ENCODE measurements at regions not wholly inside any gene's neighbourhood (a gene's known extent, or its start where the extent isn't known, plus 50 kb on each side); places are given as distances from the start of the nearest gene placed in this dataset.
"Not testable (repeated sequence)": the region's sequence is repeated elsewhere in the genome, so short reads cannot be mapped to it uniquely, and the experiment has no call there.

DNA sequence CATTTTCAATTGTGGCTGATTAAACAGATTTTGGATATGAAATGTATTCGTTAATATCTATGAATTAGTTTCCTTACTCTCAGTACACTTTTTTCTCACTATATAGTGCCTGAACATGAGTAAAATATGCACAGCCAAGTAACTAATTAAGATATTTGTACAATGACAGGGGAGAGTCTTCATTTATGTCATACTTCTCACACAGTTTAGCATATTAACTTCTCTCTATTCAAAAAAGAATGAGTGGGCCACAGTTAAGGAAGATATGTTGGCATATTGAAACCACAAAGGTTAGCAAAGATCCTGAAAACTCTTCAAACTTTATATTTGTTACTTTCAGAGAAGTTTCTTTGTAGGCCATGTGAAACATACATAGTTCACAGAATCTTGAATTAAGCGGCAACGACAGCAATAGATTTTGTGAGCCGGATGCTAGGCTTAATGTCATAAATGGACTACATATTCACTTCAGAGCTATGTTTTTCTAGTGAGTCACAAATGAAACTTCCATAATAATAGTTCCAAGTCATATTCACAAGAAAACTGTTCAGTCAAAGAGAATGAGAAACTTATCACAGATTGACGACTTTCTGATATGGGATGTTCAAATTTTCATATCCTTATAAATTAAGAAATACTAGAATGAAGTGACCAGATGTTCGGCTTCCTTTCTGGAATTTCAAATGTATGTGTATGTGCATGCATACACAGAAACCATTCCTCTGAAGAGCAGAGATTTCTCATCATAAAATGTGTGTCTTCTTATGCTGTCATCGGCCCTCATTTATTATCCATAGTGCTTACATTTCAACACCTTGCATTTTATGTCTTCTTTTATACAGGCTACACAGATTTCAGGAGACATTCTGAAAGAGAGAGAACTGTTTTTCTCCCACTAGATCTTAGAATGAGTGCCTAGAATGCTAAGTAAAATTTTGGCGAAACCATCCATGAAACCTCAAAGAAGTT lies 584.0 kb downstream of the SATB2 start:
- intact Hi-C loops (cut with DNase I), result no loop called here
- no peak overlapping the region for H3K27ac ChIP-seq
- DNase-seq, result no peak
- ATAC-seq, result no peak
- no peaks in the 10 kb centered on the region for H3K27me3 ChIP-seq
- peaks cover 0 to 3% of the 10 kb centered on the region in 2 donors for H3K9me3 ChIP-seq
- H3K36me3 ChIP-seq, result no peaks in the 10 kb centered on the region
- no peaks in the 10 kb centered on the region for H3K4me1 ChIP-seq
- no peak overlapping the region for H3K4me3 ChIP-seq
- TF ChIP-seq, protein P1, sequence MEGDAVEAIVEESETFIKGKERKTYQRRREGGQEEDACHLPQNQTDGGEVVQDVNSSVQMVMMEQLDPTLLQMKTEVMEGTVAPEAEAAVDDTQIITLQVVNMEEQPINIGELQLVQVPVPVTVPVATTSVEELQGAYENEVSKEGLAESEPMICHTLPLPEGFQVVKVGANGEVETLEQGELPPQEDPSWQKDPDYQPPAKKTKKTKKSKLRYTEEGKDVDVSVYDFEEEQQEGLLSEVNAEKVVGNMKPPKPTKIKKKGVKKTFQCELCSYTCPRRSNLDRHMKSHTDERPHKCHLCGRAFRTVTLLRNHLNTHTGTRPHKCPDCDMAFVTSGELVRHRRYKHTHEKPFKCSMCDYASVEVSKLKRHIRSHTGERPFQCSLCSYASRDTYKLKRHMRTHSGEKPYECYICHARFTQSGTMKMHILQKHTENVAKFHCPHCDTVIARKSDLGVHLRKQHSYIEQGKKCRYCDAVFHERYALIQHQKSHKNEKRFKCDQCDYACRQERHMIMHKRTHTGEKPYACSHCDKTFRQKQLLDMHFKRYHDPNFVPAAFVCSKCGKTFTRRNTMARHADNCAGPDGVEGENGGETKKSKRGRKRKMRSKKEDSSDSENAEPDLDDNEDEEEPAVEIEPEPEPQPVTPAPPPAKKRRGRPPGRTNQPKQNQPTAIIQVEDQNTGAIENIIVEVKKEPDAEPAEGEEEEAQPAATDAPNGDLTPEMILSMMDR (IDR thresholded peaks at IDR 0.05), result no peak

DNA sequence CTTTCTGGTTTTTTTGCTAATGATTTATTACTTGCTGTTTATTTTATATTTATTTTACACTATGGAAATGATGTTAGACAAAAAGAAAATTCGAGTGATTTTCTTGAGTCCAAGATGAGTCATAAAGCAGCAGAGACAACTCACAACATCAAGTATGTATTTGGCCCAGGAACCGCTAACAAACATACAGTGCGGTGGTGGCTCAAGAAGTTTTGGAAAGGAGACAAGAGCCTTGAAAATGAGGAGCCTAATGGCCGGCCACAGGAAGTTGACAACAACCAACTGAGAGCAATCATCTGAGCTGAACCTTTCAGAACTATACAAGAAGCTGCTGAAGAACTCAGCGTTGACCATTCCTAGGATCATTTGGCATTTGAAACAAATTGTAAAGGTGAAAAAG lies 594.1 kb downstream of the SATB2 start:
- no peak overlapping the region for H3K4me3 ChIP-seq
- no peaks in the 10 kb centered on the region for H3K4me1 ChIP-seq
- peaks cover 0 to 17% of the 10 kb centered on the region in 2 donors for H3K9me3 ChIP-seq
- intact Hi-C loops (cut with DNase I), result no loop called here
- ATAC-seq (no peak), DNase-seq (peak in 1 of 4 donors; percentile 7)
- no peaks in the 10 kb centered on the region for H3K36me3 ChIP-seq
- H3K27ac ChIP-seq, result no peak overlapping the region
- TF ChIP-seq, protein P1 (IDR thresholded peaks at IDR 0.05), result no peak
- H3K27me3 ChIP-seq, result no peaks in the 10 kb centered on the region

DNA sequence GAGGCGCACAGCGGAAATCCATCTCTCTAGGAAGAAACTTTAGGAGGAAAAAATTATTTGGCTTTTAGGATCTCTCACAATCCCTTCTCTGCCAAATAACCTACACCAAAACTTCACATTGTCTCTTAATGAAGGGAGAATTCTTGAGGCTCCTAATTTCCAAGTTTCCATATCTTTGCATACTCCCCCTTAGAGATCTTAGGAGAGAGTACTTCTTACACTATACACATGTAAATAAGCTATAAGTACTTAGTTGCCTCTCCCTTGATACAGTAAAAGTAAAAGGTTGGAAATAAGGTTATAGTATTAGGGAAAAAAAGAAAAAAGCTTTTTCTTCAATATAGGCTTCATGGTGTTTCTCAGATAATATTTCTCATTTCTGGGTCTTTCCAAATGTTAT lies 596.7 kb downstream of the SATB2 start:
- Histone ChIP-seq H3K4me1 (no peaks in the 10 kb centered on the region), H3K9me3 (peaks cover 0 to 33% of the 10 kb centered on the region in 2 donors), H3K27ac (no peak overlapping the region), H3K4me3 (no peak overlapping the region), H3K36me3 (no peaks in the 10 kb centered on the region), H3K27me3 (no peaks in the 10 kb centered on the region)
- ATAC-seq (no peak), DNase-seq (no peak)
- TF ChIP-seq, protein P1 (IDR thresholded peaks at IDR 0.05), result no peak
- intact Hi-C loops (cut with DNase I), result no loop called here

DNA sequence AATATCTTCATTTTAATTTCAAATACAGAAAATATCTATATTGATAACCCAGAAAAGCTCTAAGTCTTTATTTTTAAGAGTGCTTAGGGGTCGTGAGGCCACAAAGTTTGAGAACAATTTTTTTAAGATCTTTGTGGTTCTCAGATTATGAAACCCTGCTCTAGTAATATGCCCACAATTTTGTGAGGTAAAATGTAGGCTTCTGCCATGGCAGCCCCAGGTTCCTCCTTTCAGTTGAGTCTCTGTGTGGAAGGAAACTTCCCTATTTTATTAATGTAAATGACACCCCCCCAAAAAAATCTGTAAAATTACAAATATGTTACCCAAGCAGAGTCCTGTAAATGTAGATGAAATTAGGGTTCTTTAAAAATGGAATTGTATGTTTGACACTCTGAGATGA lies 600.5 kb downstream of the SATB2 start:
- Histone ChIP-seq H3K36me3 (no peaks in the 10 kb centered on the region), H3K9me3 (peaks cover 0 to 29% of the 10 kb centered on the region in 2 donors), H3K27ac (no peak overlapping the region), H3K27me3 (no peaks in the 10 kb centered on the region), H3K4me1 (no peaks in the 10 kb centered on the region), H3K4me3 (no peak overlapping the region)
- TF ChIP-seq, protein P1 (IDR thresholded peaks at IDR 0.05), result no peak
- DNase-seq, result no peak
- intact Hi-C loops (cut with DNase I), result no loop called here
- no peak for ATAC-seq

DNA sequence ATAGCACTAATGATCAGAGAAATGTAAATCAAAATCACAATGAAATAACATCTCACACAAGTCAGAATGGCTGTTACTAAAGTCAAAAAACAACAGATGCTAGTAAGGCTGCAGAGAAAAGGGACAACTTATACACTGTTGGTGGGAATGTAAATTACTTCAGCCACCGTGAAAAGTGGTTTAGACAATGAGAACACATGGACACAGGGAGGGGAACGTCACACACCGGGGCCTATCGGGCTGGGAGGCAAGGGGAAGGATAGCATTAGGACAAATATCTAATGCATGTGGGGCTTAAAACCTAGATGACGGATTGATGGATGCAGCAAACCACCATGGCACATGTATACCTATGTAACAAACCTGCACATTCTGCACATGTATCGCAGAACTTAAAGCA lies 602.0 kb downstream of the SATB2 start:
- H3K27ac ChIP-seq; H3K4me3 ChIP-seq; ATAC-seq; DNase-seq; H3K36me3 ChIP-seq; H3K27me3 ChIP-seq; intact Hi-C loops (cut with DNase I); H3K4me1 ChIP-seq: not testable (repeated sequence)
- H3K9me3 ChIP-seq, result peaks cover 0 to 28% of the 10 kb centered on the region in 2 donors
